WERI-Rb-1 (cell line): ENCODE measurements at regions not wholly inside any gene's neighbourhood (a gene's known extent, or its start where the extent isn't known, plus 50 kb on each side); places are given as distances from the start of the nearest gene placed in this dataset.

ENCODE experiments used
- DNase-seq: peaks from one replicate; pipeline ENCODE4 v3.0.0-alpha.2; 2020
- H3K27ac ChIP-seq: fragments of 250-450 bp; sonication (Bioruptor Pico); 2 replicates; pipeline ENCODE4 v1.5.1; 2020; ENCODE audit warnings: mild to moderate bottlenecking, moderate library complexity
- H3K27me3 ChIP-seq: fragments of 250-450 bp; sonication (Bioruptor Pico); 2 replicates; pipeline ENCODE4 v1.5.1; 2021; ENCODE audit warnings: mild to moderate bottlenecking, low read depth, moderate library complexity; ENCODE audit not compliant: insufficient read depth, severe bottlenecking
- H3K36me3 ChIP-seq: fragments of 250-450 bp; sonication (Bioruptor Pico); 2 replicates; pipeline ENCODE4 v1.5.1; 2020; ENCODE audit warnings: mild to moderate bottlenecking, moderate library complexity
- H3K4me3 ChIP-seq: 2 replicates; pipeline ENCODE4 v1.5.1; 2011; ENCODE audit warnings: low read depth, mild to moderate bottlenecking, control low read depth, low read length
- H3K9me3 ChIP-seq: fragments of 250-450 bp; sonication (Bioruptor Pico); 2 replicates; pipeline ENCODE4 v1.5.1; 2021; ENCODE audit warnings: mild to moderate bottlenecking, moderate library complexity; ENCODE audit not compliant: severe bottlenecking
- CTCF ChIP-seq: IDR thresholded peaks from 2 replicates; pipeline ENCODE4 v1.5.1; 2011; ENCODE audit warnings: low read depth, mild to moderate bottlenecking, control low read depth, inconsistent platforms, low read length

GRCh38 chr1:177392336-177392735 lies 221.6 kb downstream of the BRINP2 start:
- no peak for DNase-seq
- H3K27ac ChIP-seq: no peak overlapping the region

GRCh38 chr1:177385760-177386698 lies 215.3 kb downstream of the BRINP2 start:
- no peaks in the 10 kb centered on the region for H3K36me3 ChIP-seq
- DNase-seq: no peak
- H3K4me3 ChIP-seq: no peak overlapping the region
- no peak overlapping the region for H3K27ac ChIP-seq
- no peaks in the 10 kb centered on the region for H3K27me3 ChIP-seq
- peaks cover 2% of the 10 kb centered on the region for H3K9me3 ChIP-seq
- no peak for TF ChIP-seq CTCF

More at GRCh38 chr1:177392336-177392735, 221.6 kb downstream of the BRINP2 start:
- no peaks in the 10 kb centered on the region for H3K27me3 ChIP-seq
- H3K4me3 ChIP-seq: no peak overlapping the region
- TF ChIP-seq CTCF: no peak
- H3K9me3 ChIP-seq: no peaks in the 10 kb centered on the region
- no peaks in the 10 kb centered on the region for H3K36me3 ChIP-seq

- no peak for TF ChIP-seq CTCF
- Histone ChIP-seq H3K36me3 (no peaks in the 10 kb centered on the region), H3K27me3 (no peaks in the 10 kb centered on the region), H3K27ac (no peak overlapping the region), H3K4me3 (no peak overlapping the region), H3K9me3 (peaks cover 2% of the 10 kb centered on the region)
- DNase-seq: no peak
These were observed 213.7 kb downstream of the BRINP2 start for GRCh38 chr1:177384461-177384860.

GRCh38 chr1:177383715-177384114 lies 213.0 kb downstream of the BRINP2 start:
- no peak for DNase-seq
- Histone ChIP-seq H3K4me3 (no peak overlapping the region), H3K27me3 (no peaks in the 10 kb centered on the region), H3K9me3 (peaks cover 2% of the 10 kb centered on the region), H3K36me3 (no peaks in the 10 kb centered on the region), H3K27ac (no peak overlapping the region)
- no peak for TF ChIP-seq CTCF

GRCh38 chr1:177377866-177378265 lies 207.1 kb downstream of the BRINP2 start:
- H3K36me3 ChIP-seq: no peaks in the 10 kb centered on the region
- H3K27ac ChIP-seq: no peak overlapping the region
- DNase-seq: no peak
- TF ChIP-seq CTCF: no peak
- peaks cover 2% of the 10 kb centered on the region for H3K9me3 ChIP-seq
- H3K4me3 ChIP-seq: no peak overlapping the region
- no peaks in the 10 kb centered on the region for H3K27me3 ChIP-seq
